Endothelial cell of umbilical vein (primary cell): ENCODE measurements at regions not wholly inside any gene's neighbourhood (a gene's known extent, or its start where the extent isn't known, plus 50 kb on each side); places are given as distances from the start of the nearest gene placed in this dataset.

ENCODE experiments used
- BruUV-seq: library from RNA; stranded (reverse); fragments of 400-500 nt; replicated peaks from 2 replicates; lab custom pipeline; 2021; lab: Mats Ljungman, UMichigan
- CTCF ChIA-PET: fragments of 300-600, 350-600 bp; sonication (Branson Sonifier 250); formaldehyde crosslinking; loops from one replicate; lab custom pipeline; 2021; ENCODE audit warnings: antibody characterized with exemption, inconsistent platforms; lab: Charles Lee
- POLR2A ChIA-PET: fragments of 300-600, 350-600 bp; sonication (Branson Sonifier 250); formaldehyde crosslinking; loops from one replicate; lab custom pipeline; 2021; ENCODE audit warnings: antibody characterized with exemption, inconsistent platforms; lab: Charles Lee
- DNase-seq: peaks from one replicate; pipeline ENCODE4 v3.0.0-alpha.2; 2011; ENCODE audit warnings: low read depth, low spot score
- FAIRE-seq: peaks from 2 replicates; lab custom pipeline; 2011; peaks lifted over from hg19 to GRCh38; lab: Jason Lieb, UNC
- H2AFZ ChIP-seq: 2 replicates; pipeline ENCODE4 v1.6.0; 2012; ENCODE audit warnings: low read depth, low read length, control low read depth, inconsistent platforms
- H3K27ac ChIP-seq: 2 replicates; pipeline ENCODE4 v1.5.1; 2011; ENCODE audit warnings: low read depth, mild to moderate bottlenecking, control low read depth, low read length, moderate library complexity; ENCODE audit not compliant: insufficient read depth
- H3K27me3 ChIP-seq, 2 experiments: 2 replicates each; pipeline versions ENCODE4 v1.6.0 to v1.6.1; 2011; ENCODE audit warnings: low read length in 2 of 2, mixed read lengths in 1 of 2; ENCODE audit not compliant: control insufficient read depth in 2 of 2, insufficient read depth in 2 of 2
- H3K36me3 ChIP-seq, 2 experiments: 2 replicates in 1 of 2; 3 replicates in 1 of 2; pipeline ENCODE4 v1.5.1; 2011; ENCODE audit warnings: low read length in 2 of 2, mild to moderate bottlenecking in 1 of 2, moderate library complexity in 1 of 2; ENCODE audit not compliant: control insufficient read depth in 2 of 2, insufficient read depth in 2 of 2; ENCODE audit errors: extremely low read depth in 1 of 2
- H3K4me1 ChIP-seq: 3 replicates; pipeline ENCODE4 v1.5.1; 2011; ENCODE audit warnings: mild to moderate bottlenecking, low read length; ENCODE audit not compliant: control insufficient read depth, insufficient read depth; ENCODE audit errors: extremely low read depth
- H3K4me2 ChIP-seq: 2 replicates; pipeline ENCODE4 v1.6.1; 2011; ENCODE audit warnings: low read length, control low read depth, mixed read lengths; ENCODE audit not compliant: insufficient read depth
- H3K4me3 ChIP-seq, 3 experiments: fragments of 200-600 bp in 1 of 3; sonication (generic), shearing (Covaris generic) in 1 of 3; replicated peaks in 1 of 3; 2 replicates each; pipeline ENCODE4 v1.5.1; 2011 to 2016; ENCODE audit warnings: control low read depth in 3 of 3, low read length in 3 of 3, mild to moderate bottlenecking in 2 of 3, inconsistent platforms in 1 of 3, low read depth in 1 of 3, moderate library complexity in 1 of 3; ENCODE audit not compliant: insufficient read depth in 1 of 3
- H3K79me2 ChIP-seq: 2 replicates; pipeline ENCODE4 v1.6.0; 2012; ENCODE audit warnings: low read length, inconsistent platforms; ENCODE audit not compliant: control insufficient read depth, insufficient read depth
- H3K9ac ChIP-seq: replicated peaks from 2 replicates; pipeline ENCODE3; 2011; ENCODE audit warnings: low read length, control low read depth; ENCODE audit not compliant: insufficient read depth; ENCODE audit errors: extremely low read depth
- H3K9me1 ChIP-seq: replicated peaks from 3 replicates; pipeline ENCODE4 v1.6.0; 2011; ENCODE audit warnings: mild to moderate bottlenecking, low read length; ENCODE audit not compliant: control insufficient read depth, insufficient read depth; ENCODE audit errors: extremely low read depth
- H3K9me3 ChIP-seq: replicated peaks from 2 replicates; pipeline ENCODE4 v1.5.1; 2012; ENCODE audit warnings: low read length, inconsistent platforms; ENCODE audit not compliant: control insufficient read depth, insufficient read depth
- H4K20me1 ChIP-seq: replicated peaks from 2 replicates; pipeline ENCODE3; 2011; ENCODE audit warnings: mild to moderate bottlenecking, low read length; ENCODE audit not compliant: control insufficient read depth, insufficient read depth; ENCODE audit errors: extremely low read depth
- EZH2 ChIP-seq: IDR thresholded peaks from 2 replicates; pipeline ENCODE4 v1.6.1; 2012; ENCODE audit warnings: borderline replicate concordance, low read depth, mild to moderate bottlenecking, moderate library complexity, low read length, inconsistent platforms; ENCODE audit not compliant: severe bottlenecking
- FOS ChIP-seq: IDR thresholded peaks from 2 replicates; pipeline ENCODE4 v1.6.1; 2011; ENCODE audit warnings: mild to moderate bottlenecking, low read length, moderate library complexity, borderline replicate concordance; ENCODE audit not compliant: insufficient read depth
- GATA2 ChIP-seq: IDR thresholded peaks from 2 replicates; pipeline ENCODE4 v1.7.0; 2011; ENCODE audit warnings: low read depth, mild to moderate bottlenecking, moderate library complexity, mixed read lengths, low read length; ENCODE audit not compliant: insufficient read length, insufficient read depth
- JUN ChIP-seq: IDR thresholded peaks from 2 replicates; pipeline ENCODE4 v1.6.1; 2011; ENCODE audit warnings: borderline replicate concordance, low read depth; ENCODE audit not compliant: insufficient read length, insufficient read depth
- MYC ChIP-seq: IDR thresholded peaks from one replicate; pipeline ENCODE4 v1.6.1; 2011; ENCODE audit warnings: mild to moderate bottlenecking, low read depth, low read length
- POLR2A ChIP-seq: IDR thresholded peaks from 2 replicates; pipeline ENCODE4 v1.6.1; 2012; ENCODE audit warnings: low read depth, mild to moderate bottlenecking, control low read depth, low read length
- POLR2AphosphoS5 ChIP-seq: IDR thresholded peaks from 2 replicates; pipeline ENCODE4 v1.6.1; 2012; ENCODE audit warnings: low read depth, mild to moderate bottlenecking, control low read depth, low read length, moderate library complexity; ENCODE audit not compliant: insufficient read depth
- dilution Hi-C: fragments of 300-500 bp; cut with MboI; formaldehyde crosslinking; loops from one replicate; pipeline ENCODE4 v1.15.0; 2019; ENCODE audit warnings: low sequenced_read_pairs; ENCODE audit not compliant: extremely low pct_ligation_motif_present
- intact Hi-C: fragments of 100-400 bp; cut with micrococcal nuclease; formaldehyde crosslinking; loops from one replicate; pipeline ENCODE4 v1.10.0; 2022
- TF ChIP-seq, protein P1 (sequence below), 2 donors: IDR thresholded peaks; 1 replicate in 1 of 2; 2 replicates in 1 of 2; pipeline ENCODE4 v1.5.1; 2011; ENCODE audit warnings: low read length in 2 of 2, mild to moderate bottlenecking in 2 of 2, moderate library complexity in 2 of 2, control low read depth in 1 of 2, inconsistent platforms in 1 of 2, low read depth in 1 of 2; ENCODE audit not compliant: insufficient read depth in 1 of 2; ENCODE audit errors: extremely low read depth in 1 of 2
- TF ChIP-seq, protein P2 (sequence below): IDR thresholded peaks from 2 replicates; pipeline ENCODE4 v1.6.1; 2011; ENCODE audit not compliant: insufficient read depth, insufficient read length

DNA sequence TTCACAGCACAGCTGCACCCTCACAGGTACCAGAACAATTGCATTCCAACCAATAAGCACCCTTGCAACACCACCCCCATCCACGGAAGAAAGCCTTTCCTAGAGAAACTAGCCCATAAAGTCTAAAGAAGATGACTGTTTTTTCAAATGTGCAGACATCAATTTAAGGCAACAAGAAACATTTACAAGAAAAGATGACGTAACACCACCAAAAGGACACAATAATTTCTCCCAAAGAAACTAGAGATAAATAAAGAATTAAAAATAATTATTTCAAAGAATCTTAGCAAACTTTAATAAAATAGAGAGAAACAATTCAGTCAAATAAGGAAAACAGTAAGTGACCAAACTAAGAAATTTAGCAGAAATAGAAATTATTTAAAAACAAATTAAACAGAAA, 352.3 kb upstream of the ATXN7L3B start:
- no peak for FAIRE-seq
- Histone ChIP-seq H3K79me2 (no peaks in the 10 kb centered on the region), H3K4me1 (no peaks in the 10 kb centered on the region), H3K4me3 (no peak overlapping the region), H3K9me3 (no peaks in the 10 kb centered on the region), H3K36me3 (no peaks in the 10 kb centered on the region), H3K9me1 (no peaks in the 10 kb centered on the region), H3K4me2 (no peak overlapping the region), H4K20me1 (no peaks in the 10 kb centered on the region), H3K9ac (no peak overlapping the region), H3K27ac (no peak overlapping the region), H3K27me3 (no peaks in the 10 kb centered on the region), H2AFZ (no peak overlapping the region)
- POLR2A ChIA-PET, result no interaction called here
- dilution Hi-C loops (no loop called here), intact Hi-C loops (no loop called here)
- no TSS peak for BruUV-seq
- TF ChIP-seq FOS (no peak), GATA2 (no peak), EZH2 (no peak), JUN (no peak), MYC (no peak), POLR2A (no peak)
- TF ChIP-seq, protein P1, sequence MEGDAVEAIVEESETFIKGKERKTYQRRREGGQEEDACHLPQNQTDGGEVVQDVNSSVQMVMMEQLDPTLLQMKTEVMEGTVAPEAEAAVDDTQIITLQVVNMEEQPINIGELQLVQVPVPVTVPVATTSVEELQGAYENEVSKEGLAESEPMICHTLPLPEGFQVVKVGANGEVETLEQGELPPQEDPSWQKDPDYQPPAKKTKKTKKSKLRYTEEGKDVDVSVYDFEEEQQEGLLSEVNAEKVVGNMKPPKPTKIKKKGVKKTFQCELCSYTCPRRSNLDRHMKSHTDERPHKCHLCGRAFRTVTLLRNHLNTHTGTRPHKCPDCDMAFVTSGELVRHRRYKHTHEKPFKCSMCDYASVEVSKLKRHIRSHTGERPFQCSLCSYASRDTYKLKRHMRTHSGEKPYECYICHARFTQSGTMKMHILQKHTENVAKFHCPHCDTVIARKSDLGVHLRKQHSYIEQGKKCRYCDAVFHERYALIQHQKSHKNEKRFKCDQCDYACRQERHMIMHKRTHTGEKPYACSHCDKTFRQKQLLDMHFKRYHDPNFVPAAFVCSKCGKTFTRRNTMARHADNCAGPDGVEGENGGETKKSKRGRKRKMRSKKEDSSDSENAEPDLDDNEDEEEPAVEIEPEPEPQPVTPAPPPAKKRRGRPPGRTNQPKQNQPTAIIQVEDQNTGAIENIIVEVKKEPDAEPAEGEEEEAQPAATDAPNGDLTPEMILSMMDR (IDR thresholded peaks at IDR 0.05; ENCODE audit: extremely low read depth in 1 of 2, insufficient read depth in 1 of 2, low read depth in 1 of 2, low read length in 2 of 2), result no peak
- CTCF ChIA-PET, result no interaction called here
- DNase-seq, result no peak

DNA sequence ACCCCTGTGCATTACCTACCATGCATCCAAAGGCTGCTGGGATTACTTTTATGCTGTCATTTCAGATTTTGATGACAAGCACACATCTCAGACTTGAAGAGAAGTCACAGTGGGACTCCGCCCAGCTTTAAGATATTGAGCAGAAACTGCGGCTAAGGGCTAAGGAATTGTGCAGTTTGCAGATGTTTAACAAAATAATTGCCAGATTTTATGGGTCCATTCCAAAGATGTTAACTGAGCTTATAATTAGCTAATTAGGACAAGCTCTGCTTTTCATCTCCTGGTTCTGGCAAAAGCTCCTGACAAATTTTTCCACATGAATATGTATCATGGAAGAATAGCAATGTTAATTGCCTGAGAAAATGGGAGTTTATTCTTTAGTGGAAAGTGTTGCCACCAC, 344.4 kb upstream of the ATXN7L3B start:
- CTCF ChIA-PET, result no interaction called here
- FAIRE-seq, result no peak

More for the DNA sequence above, 344.4 kb upstream of the ATXN7L3B start:
- no TSS peak for BruUV-seq
- POLR2A ChIA-PET, result no interaction called here
- Histone ChIP-seq H3K9ac (no peak overlapping the region), H3K9me1 (no peaks in the 10 kb centered on the region), H3K4me1 (no peaks in the 10 kb centered on the region), H2AFZ (no peak overlapping the region), H3K36me3 (no peaks in the 10 kb centered on the region), H3K4me3 (no peak overlapping the region), H3K79me2 (no peaks in the 10 kb centered on the region), H4K20me1 (no peaks in the 10 kb centered on the region), H3K9me3 (no peaks in the 10 kb centered on the region), H3K27me3 (no peaks in the 10 kb centered on the region), H3K4me2 (no peak overlapping the region), H3K27ac (no peak overlapping the region)
- no peak for DNase-seq
- TF ChIP-seq JUN (no peak), GATA2 (no peak), POLR2AphosphoS5 (no peak), MYC (no peak), FOS (no peak)
- TF ChIP-seq, protein P1 (IDR thresholded peaks at IDR 0.05; ENCODE audit: extremely low read depth in 1 of 2, insufficient read depth in 1 of 2, low read depth in 1 of 2, low read length in 2 of 2), result no peak
- TF ChIP-seq, protein P2, sequence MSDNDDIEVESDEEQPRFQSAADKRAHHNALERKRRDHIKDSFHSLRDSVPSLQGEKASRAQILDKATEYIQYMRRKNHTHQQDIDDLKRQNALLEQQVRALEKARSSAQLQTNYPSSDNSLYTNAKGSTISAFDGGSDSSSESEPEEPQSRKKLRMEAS, result no peak
- intact Hi-C loops, result no loop called here
- dilution Hi-C loops, result no loop called here
